ENCODE measurements at regions not wholly inside any gene's neighbourhood (a gene's known extent, or its start where the extent isn't known, plus 50 kb on each side); places are given as distances from the start of the nearest gene placed in this dataset.

DNA sequence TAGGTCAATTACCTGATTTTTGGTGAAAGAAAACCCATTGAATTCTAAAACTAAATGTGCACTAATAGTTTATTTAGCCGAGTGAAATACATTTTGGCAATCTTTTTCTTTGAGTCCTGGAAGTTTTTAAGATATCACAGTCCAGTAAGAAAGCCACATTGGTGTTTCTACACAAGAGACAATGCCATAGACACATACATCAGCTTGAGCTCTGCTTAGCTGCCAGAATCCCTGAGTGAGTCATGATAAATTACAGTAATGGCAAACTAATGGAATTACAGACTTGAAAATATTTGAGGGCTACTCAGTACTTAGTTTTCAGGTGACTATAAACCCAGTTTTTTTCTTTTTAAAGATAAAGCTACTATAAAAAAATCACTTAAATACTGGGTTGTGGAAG is 155.4 kb downstream of the OR4C45 start:
- TF ChIP-seq CTCF (conservative IDR thresholded peaks at IDR 0.05; ENCODE audit: low read length): no peak
- no peak for TF ChIP-seq EZH2phosphoT487 (IDR thresholded peaks at IDR 0.05; ENCODE audit: borderline replicate concordance, low read depth, low read length)

All from OCI-LY7 (cell line).